Trophoblast cell (in vitro differentiated cells and primary cell): ENCODE measurements at regions not wholly inside any gene's neighbourhood (a gene's known extent, or its start where the extent isn't known, plus 50 kb on each side); places are given as distances from the start of the nearest gene placed in this dataset.
A peak's percentile ranks its signal among the peaks of the same experiment; 100 is the strongest.

Source experiments
- DNase-seq, 2 donors: peaks; one replicate each; pipeline ENCODE4 v3.0.0-alpha.2; 2016
- H2AFZ ChIP-seq: 2 replicates; pipeline ENCODE4 v1.6.1; 2013; ENCODE audit warnings: low read length, moderate library complexity, mild to moderate bottlenecking; ENCODE audit not compliant: insufficient read depth, poor library complexity
- H2AK5ac ChIP-seq: 2 replicates; pipeline ENCODE4 v1.6.1; 2013; ENCODE audit warnings: mild to moderate bottlenecking, low read length
- H2BK120ac ChIP-seq: 2 replicates; pipeline ENCODE4 v1.6.1; 2013; ENCODE audit warnings: low read length, mild to moderate bottlenecking, moderate library complexity; ENCODE audit not compliant: insufficient read depth, poor library complexity
- H2BK12ac ChIP-seq: 2 replicates; pipeline ENCODE4 v1.6.1; 2013; ENCODE audit warnings: mild to moderate bottlenecking, low read length, moderate library complexity
- H2BK5ac ChIP-seq: 2 replicates; pipeline ENCODE4 v1.6.1; 2013; ENCODE audit warnings: low read length, low read depth, moderate library complexity, mild to moderate bottlenecking; ENCODE audit not compliant: poor library complexity
- H3K14ac ChIP-seq: 2 replicates; pipeline ENCODE4 v1.6.1; 2013; ENCODE audit warnings: mild to moderate bottlenecking, low read length
- H3K18ac ChIP-seq: 2 replicates; pipeline ENCODE4 v1.6.1; 2013; ENCODE audit warnings: mild to moderate bottlenecking, low read length
- H3K23ac ChIP-seq: 2 replicates; pipeline ENCODE4 v1.6.1; 2013; ENCODE audit warnings: low read length
- H3K27ac ChIP-seq: 2 replicates; pipeline ENCODE4 v1.5.1; 2013; ENCODE audit warnings: low read depth, mild to moderate bottlenecking, inconsistent platforms, low read length, moderate library complexity
- H3K27me3 ChIP-seq: 2 replicates; pipeline ENCODE4 v1.6.1; 2013; ENCODE audit warnings: inconsistent platforms, mild to moderate bottlenecking, low read length, moderate library complexity; ENCODE audit not compliant: insufficient read depth
- H3K36me3 ChIP-seq, 2 experiments: 1 replicate in 1 of 2; 2 replicates in 1 of 2; pipeline ENCODE4 v1.6.1; 2013; ENCODE audit warnings: low read length in 2 of 2, mild to moderate bottlenecking in 2 of 2, moderate library complexity in 1 of 2; ENCODE audit not compliant: insufficient read depth in 2 of 2, control insufficient read depth in 1 of 2
- H3K4ac ChIP-seq: 2 replicates; pipeline ENCODE4 v1.6.1; 2013; ENCODE audit warnings: low read depth, mild to moderate bottlenecking, low read length, moderate library complexity
- H3K4me1 ChIP-seq, 2 experiments: 1 replicate in 1 of 2; 2 replicates in 1 of 2; pipeline ENCODE4 v1.6.1; 2013; ENCODE audit warnings: low read length in 2 of 2, mild to moderate bottlenecking in 2 of 2, moderate library complexity in 1 of 2; ENCODE audit not compliant: insufficient read depth in 2 of 2, control insufficient read depth in 1 of 2
- H3K4me2 ChIP-seq: 2 replicates; pipeline ENCODE4 v1.6.1; 2013; ENCODE audit warnings: inconsistent platforms, mild to moderate bottlenecking, low read length, moderate library complexity
- H3K4me3 ChIP-seq: 2 replicates; pipeline ENCODE4 v1.5.1; 2013; ENCODE audit warnings: mild to moderate bottlenecking, low read depth, low read length, inconsistent platforms
- H3K79me1 ChIP-seq: one replicate; pipeline ENCODE4 v1.6.1; 2013; ENCODE audit warnings: low read length
- H3K79me2 ChIP-seq: 2 replicates; pipeline ENCODE4 v1.6.1; 2013; ENCODE audit warnings: low read length, mild to moderate bottlenecking; ENCODE audit not compliant: control insufficient read depth, insufficient read depth, poor library complexity
- H3K9ac ChIP-seq: 2 replicates; pipeline ENCODE4 v1.6.1; 2013; ENCODE audit warnings: mild to moderate bottlenecking, low read length
- H3K9me3 ChIP-seq: 2 replicates; pipeline ENCODE4 v1.6.1; 2013; ENCODE audit warnings: low read depth, mild to moderate bottlenecking, control low read depth, inconsistent platforms, low read length; ENCODE audit not compliant: insufficient read depth
- H4K12ac ChIP-seq: 2 replicates; pipeline ENCODE4 v1.6.1; 2013; ENCODE audit warnings: low read depth, mild to moderate bottlenecking, low read length, moderate library complexity
- H4K8ac ChIP-seq: 2 replicates; pipeline ENCODE4 v1.6.1; 2013; ENCODE audit warnings: low read depth, mild to moderate bottlenecking, low read length, moderate library complexity
- H4K91ac ChIP-seq: one replicate; pipeline ENCODE4 v1.6.1; 2013; ENCODE audit warnings: low read depth, mild to moderate bottlenecking, low read length, moderate library complexity
- whole genome bisulfite sequencing: extraction: QIAGEN DNeasy Blood & Tissue Kit; methylation state at CpG from one replicate; pipeline ENCODE4 v1.1.7; 2013; ENCODE audit warnings: missing lambda C conversion rate; ENCODE audit not compliant: insufficient read length, insufficient coverage; ENCODE audit errors: extremely low coverage; 5-methylcytosine and 5-hydroxymethylcytosine counted together

DNA sequence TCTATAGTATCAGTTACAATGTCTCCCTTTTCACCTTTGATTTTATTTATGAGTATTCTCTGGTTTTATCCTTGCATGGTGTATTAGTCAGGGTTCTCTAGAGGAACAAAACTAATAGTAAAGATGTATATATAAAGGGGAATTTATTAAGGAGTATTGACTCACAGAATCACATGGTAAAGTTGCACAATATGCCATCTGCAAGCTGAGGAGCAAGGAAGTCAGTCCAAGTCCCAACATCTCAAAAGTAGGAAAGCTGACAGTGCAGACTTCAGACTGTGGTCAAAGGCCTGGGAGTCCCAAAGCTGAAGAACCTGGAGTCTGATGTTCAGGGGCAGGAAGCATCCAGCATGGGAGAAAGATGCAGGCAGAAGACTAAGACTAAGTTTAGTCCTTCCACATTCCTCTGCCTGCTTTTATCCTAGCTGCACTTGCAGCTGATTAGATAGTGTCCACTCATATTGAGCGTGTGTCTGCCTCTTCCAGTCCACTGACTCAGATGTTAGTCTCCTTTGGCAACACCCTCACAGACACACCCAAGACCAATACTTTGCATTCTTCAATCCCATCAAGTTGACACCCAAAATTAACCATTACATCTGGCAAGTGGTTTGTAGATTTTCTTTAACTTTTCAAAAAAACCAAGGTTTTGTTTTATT lies 308.0 kb upstream of the LMO3 start:
- H3K79me1 ChIP-seq = no peaks in the 10 kb centered on the region

DNA sequence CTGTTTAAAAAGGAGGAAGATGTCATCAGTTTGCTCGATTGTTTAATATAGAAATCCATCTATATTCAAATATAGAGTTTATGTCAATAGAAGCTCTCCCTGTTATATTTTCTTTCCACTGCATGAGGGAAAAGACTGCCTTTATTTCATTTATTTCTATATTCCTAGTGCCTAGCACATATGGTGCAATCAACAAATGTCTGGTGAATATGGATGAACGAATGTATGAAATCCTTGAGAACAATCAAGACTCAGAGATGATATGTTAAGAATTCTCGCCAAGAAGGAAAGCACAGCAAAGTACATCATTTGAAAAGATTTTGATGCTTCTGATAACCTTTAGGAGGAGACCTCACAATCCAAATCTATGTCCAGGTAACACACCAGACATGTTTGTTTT lies 296.0 kb upstream of the LMO3 start:
- Histone ChIP-seq H2AFZ (no peak overlapping the region), H3K4me3 (no peak overlapping the region), H4K91ac (no peak overlapping the region), H3K14ac (no peak overlapping the region), H3K9ac (no peak overlapping the region), H3K4ac (no peak overlapping the region), H3K27me3 (no peaks in the 10 kb centered on the region), H3K79me1 (no peaks in the 10 kb centered on the region), H2BK5ac (no peak overlapping the region), H2AK5ac (no peak overlapping the region), H3K18ac (no peak overlapping the region), H3K79me2 (no peaks in the 10 kb centered on the region), H3K23ac (no peak overlapping the region), H3K36me3 (no peaks in the 10 kb centered on the region), H2BK120ac (no peak overlapping the region), H4K8ac (no peak overlapping the region), H3K9me3 (no peaks in the 10 kb centered on the region), H3K27ac (no peak overlapping the region), H4K12ac (no peak overlapping the region), H3K4me1 (no peaks in the 10 kb centered on the region), H2BK12ac (no peak overlapping the region), H3K4me2 (no peak overlapping the region)
- no peak for DNase-seq
- WGBS = no CpG with 5 or more reads among the region's 3 CpGs

More for the DNA sequence above, 308.0 kb upstream of the LMO3 start:
- Histone ChIP-seq H2BK120ac (no peak overlapping the region), H3K4me3 (no peak overlapping the region), H3K4ac (no peak overlapping the region), H2AFZ (no peak overlapping the region), H3K18ac (no peak overlapping the region), H3K23ac (no peak overlapping the region), H3K9ac (no peak overlapping the region), H4K12ac (no peak overlapping the region), H2AK5ac (no peak overlapping the region), H3K27ac (no peak overlapping the region), H3K79me2 (no peaks in the 10 kb centered on the region), H3K4me2 (no peak overlapping the region), H2BK5ac (no peak overlapping the region), H3K9me3 (peaks cover 2% of the 10 kb centered on the region), H3K36me3 (no peaks in the 10 kb centered on the region), H3K4me1 (no peaks in the 10 kb centered on the region), H3K27me3 (no peaks in the 10 kb centered on the region), H3K14ac (no peak overlapping the region), H4K91ac (no peak overlapping the region), H4K8ac (no peak overlapping the region), H2BK12ac (no peak overlapping the region)
- WGBS = no CpG with 5 or more reads among the region's 1 CpG
- peak in 1 of 2 donors; percentile 1 for DNase-seq

GRCh38 chr12:16893426-16893825 lies 287.5 kb upstream of the LMO3 start:
- Histone ChIP-seq H3K27ac (no peak overlapping the region), H3K4me2 (no peak overlapping the region), H2BK5ac (no peak overlapping the region), H3K14ac (no peak overlapping the region), H3K36me3 (no peaks in the 10 kb centered on the region), H4K91ac (no peak overlapping the region), H3K23ac (no peak overlapping the region), H3K27me3 (no peaks in the 10 kb centered on the region), H4K8ac (no peak overlapping the region), H3K4me1 (no peaks in the 10 kb centered on the region), H3K4me3 (no peak overlapping the region), H3K4ac (no peak overlapping the region), H3K9ac (no peak overlapping the region), H2BK12ac (no peak overlapping the region), H2AK5ac (no peak overlapping the region), H3K79me1 (no peaks in the 10 kb centered on the region), H2AFZ (no peak overlapping the region), H3K18ac (no peak overlapping the region), H2BK120ac (no peak overlapping the region), H3K9me3 (no peaks in the 10 kb centered on the region), H3K79me2 (no peaks in the 10 kb centered on the region), H4K12ac (no peak overlapping the region)
- WGBS = no CpG with 5 or more reads among the region's 14 CpGs
- DNase-seq = no peak

GRCh38 chr12:16891673-16892072 lies 285.7 kb upstream of the LMO3 start:
- H2BK120ac ChIP-seq = no peak overlapping the region

More at GRCh38 chr12:16891673-16892072, 285.7 kb upstream of the LMO3 start:
- Histone ChIP-seq H3K4me1 (no peaks in the 10 kb centered on the region), H4K8ac (no peak overlapping the region), H4K91ac (no peak overlapping the region), H2BK5ac (no peak overlapping the region), H3K9ac (no peak overlapping the region), H3K27me3 (no peaks in the 10 kb centered on the region), H3K23ac (no peak overlapping the region), H3K4me2 (no peak overlapping the region), H3K79me2 (no peaks in the 10 kb centered on the region), H3K36me3 (no peaks in the 10 kb centered on the region), H3K4me3 (no peak overlapping the region), H3K27ac (no peak overlapping the region), H2AK5ac (no peak overlapping the region), H2AFZ (no peak overlapping the region), H3K4ac (no peak overlapping the region), H3K18ac (no peak overlapping the region), H3K14ac (no peak overlapping the region), H3K9me3 (no peaks in the 10 kb centered on the region), H3K79me1 (no peaks in the 10 kb centered on the region), H4K12ac (no peak overlapping the region), H2BK12ac (no peak overlapping the region)
- DNase-seq = peak in 1 of 2 donors; percentile 26
